NCI-H345 (cell line): ENCODE measurements at regions not wholly inside any gene's neighbourhood (a gene's known extent, or its start where the extent isn't known, plus 50 kb on each side); places are given as distances from the start of the nearest gene placed in this dataset.
"Not testable (repeated sequence)": the region's sequence is repeated elsewhere in the genome, so short reads cannot be mapped to it uniquely, and the experiment has no call there.

Experiments used
- DNase-seq: peaks from one replicate; lab custom pipeline; 2025; lab: John Stamatoyannopoulos, UW

DNA sequence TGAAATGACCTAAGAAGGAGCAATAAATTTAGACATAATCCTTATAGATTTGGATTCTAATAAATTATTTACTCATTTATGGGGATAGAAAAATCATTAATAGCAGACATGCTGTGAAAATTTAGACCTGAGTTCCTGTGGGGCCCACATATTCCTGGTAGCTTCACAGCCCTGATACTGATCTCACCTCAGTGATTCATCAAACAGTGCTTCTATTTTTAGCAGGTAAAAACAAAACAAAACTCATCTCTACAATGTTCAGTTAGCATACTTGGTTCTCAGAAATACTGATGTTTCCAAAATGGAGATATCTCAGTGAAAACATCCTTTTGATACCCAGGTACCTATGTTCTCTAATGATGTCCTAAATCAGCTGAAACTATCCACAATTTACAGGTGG lies 841.1 kb upstream of the SORCS1 start:
- no peak for DNase-seq

DNA sequence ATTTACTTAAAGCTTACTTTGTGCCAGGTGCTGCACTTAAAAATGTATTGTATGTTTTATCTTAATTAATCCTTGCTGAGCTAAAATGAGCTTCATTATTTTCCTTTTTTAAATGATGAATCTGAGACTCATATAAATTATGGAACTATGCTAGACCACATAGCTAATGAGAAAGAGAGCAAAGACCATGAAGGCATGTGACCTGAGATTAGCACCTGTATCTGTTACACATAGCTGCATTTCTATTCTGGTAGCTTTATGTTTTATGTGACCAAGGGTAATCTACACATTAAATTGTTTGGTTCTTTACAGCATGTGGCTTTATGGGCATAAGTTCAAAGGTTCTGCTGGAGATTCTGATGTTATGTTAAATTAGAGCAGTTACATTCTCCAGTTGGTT lies 839.1 kb upstream of the SORCS1 start:
- no peak for DNase-seq

GRCh38 chr10:108003061-108003460 lies 838.6 kb upstream of the SORCS1 start:
- DNase-seq = no peak

DNA sequence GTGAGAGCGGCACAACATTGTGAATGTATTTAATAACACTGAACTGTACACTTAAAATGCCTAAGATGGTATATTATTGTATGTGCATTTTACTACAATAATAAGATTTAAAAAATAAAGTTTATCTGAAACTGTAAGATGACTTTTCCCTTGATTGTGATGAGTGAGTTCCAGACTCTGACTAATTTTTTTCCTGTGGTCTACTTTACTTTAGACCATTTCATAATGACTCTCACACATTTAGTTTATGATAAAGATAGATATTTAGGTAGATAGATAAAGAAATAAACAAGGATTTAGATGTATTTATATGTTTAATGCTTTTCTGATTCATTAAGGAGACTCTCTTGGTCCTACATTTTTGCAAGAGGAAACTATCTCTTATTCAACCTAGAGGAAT lies 835.9 kb upstream of the SORCS1 start:
- no peak for DNase-seq

GRCh38 chr10:107994621-107995270 lies 830.2 kb upstream of the SORCS1 start:
- no peak for DNase-seq

- DNase-seq = no peak
These were observed 822.1 kb upstream of the SORCS1 start for GRCh38 chr10:107986571-107986970.

- no peak for DNase-seq
These were observed 820.1 kb upstream of the SORCS1 start for GRCh38 chr10:107984581-107984980.

- DNase-seq = no peak
These were observed 819.6 kb upstream of the SORCS1 start for GRCh38 chr10:107984149-107984548.

DNA sequence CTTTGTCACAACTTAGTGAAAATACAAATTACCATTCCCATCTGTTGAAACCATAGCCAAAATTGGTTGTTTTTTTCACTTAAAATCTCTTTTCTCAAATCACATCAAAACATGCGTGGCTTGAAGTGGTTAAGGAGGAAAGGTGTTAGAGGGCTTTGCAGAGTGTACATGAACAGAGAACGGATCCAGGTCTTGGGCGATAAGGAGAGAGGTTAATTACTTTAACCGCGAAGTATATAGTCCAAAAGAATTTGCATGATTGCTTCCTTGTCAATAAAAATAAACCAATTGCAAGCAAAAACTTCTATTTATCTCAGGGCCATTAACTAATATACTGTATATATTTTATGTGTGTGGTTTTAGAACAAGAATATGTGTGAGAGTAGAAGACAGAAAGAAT lies 813.9 kb upstream of the SORCS1 start:
- DNase-seq = no peak

- no peak for DNase-seq
These were observed 807.5 kb upstream of the SORCS1 start for GRCh38 chr10:107971973-107972372.

DNA sequence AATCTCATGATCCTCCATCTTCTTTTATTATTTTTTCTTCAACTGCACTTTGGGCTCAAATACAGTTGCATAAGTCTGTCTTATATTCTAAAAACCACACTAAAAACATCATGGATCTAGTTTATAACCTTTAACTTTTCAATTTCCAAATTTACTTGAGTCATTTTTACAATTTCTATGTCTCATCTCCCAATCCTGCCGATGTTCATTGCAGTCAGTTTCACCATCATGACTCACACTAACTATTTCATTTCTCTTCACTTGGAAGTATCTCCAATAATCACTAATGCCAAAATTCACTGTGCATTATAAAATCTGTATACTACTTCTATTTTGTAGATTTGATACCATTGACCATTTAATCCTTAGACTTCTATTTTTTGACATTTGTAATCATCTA lies 806.9 kb upstream of the SORCS1 start:
- DNase-seq = no peak

DNA sequence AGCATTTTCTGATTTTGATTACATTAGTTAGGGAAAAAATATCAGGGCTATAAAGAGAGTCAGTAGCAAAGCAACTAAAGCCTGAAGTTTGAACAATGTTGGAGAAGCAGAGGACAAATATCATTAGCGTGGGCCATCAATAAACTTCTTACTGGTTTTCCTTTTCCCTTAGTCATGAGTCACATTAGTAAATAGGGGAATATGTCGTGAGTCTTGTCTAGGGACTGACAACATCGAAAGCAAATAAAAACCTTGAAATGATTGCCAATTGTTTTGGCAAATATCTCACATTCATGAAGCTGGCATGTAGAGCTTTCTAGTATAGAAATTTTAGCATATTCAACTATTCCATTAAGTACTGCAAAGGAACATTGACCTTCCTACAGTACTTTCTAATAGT lies 806.0 kb upstream of the SORCS1 start:
- DNase-seq = no peak

GRCh38 chr10:107969936-107970335 lies 805.4 kb upstream of the SORCS1 start:
- no peak for DNase-seq

GRCh38 chr10:107966826-107967225 lies 802.3 kb upstream of the SORCS1 start:
- DNase-seq = no peak

GRCh38 chr10:107952649-107953556 lies 788.4 kb upstream of the SORCS1 start:
- DNase-seq = no peak

GRCh38 chr10:107950411-107951062 lies 786.0 kb upstream of the SORCS1 start:
- not testable (repeated sequence) for DNase-seq

DNA sequence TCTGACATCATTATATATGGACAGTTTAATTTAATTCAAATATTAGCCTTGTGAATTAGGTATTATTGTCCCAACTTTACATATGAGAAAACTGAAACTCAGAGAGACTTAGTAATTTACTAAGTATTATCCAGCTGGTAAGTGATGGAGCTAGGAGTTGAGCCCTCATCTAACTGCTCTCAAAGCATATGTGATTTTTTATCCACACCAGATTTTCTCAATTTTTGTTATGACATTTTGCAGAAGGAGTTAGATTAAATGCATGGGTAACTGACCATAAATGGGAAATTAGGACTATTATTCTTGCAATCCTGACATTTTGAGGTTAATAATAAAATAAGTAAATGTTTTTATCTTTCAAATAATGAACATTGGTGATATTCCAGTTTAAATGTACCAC lies 778.3 kb upstream of the SORCS1 start:
- no peak for DNase-seq

- DNase-seq = no peak
These were observed 768.6 kb upstream of the SORCS1 start for GRCh38 chr10:107933076-107933475.

GRCh38 chr10:107931808-107932207 lies 767.3 kb upstream of the SORCS1 start:
- DNase-seq = no peak

- DNase-seq = no peak
These were observed 765.5 kb upstream of the SORCS1 start for GRCh38 chr10:107930037-107930436.

DNA sequence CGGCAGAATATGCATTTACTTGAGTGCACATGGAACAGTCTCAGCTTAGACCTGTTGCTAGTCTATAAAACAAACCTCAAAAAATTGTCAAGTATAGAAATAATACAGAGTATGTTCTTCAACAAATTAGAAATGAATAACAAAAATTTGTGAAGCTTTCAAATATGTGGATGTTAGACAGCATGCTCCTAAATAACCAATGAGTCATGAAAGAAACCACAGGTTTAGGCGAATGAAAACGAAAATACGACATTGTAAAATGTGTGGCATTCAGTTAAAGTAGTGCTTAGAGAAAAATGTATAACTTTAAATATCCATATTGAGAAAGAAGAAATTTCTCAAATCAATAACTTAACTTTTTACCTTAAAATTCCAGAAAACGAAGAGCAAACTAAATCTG lies 760.0 kb upstream of the SORCS1 start:
- DNase-seq = no peak

GRCh38 chr10:107919626-107920235 lies 755.2 kb upstream of the SORCS1 start:
- DNase-seq = no peak

DNA sequence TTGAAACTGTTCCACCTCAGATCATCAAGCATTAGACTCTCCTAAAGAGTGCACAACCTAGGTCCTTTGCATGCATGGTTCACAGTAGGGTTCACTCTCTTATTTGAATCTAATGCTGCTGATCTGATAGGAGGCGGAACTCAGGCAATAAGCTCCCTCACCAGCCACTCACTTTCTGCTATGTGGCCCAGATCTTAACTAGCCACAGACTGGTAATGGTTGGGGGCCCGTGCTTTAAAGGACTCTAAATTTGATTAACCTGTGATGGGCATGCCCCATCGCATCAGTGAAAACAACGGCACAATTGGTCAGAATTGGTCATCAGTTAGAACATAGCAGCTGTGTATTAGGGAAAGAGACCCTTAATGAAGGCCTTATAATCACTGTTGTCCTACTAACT lies 753.7 kb upstream of the SORCS1 start:
- DNase-seq = no peak
